GM18868 (cell line): ENCODE measurements at regions not wholly inside any gene's neighbourhood (a gene's known extent, or its start where the extent isn't known, plus 50 kb on each side); places are given as distances from the start of the nearest gene placed in this dataset.
A peak's percentile ranks its signal among the peaks of the same experiment; 100 is the strongest.

ENCODE experiments used
- ATAC-seq: cut with Tn5 transposase; IDR thresholded peaks from one replicate; pipeline ENCODE4 v1.9.1; 2021; ENCODE audit warnings: mild to moderate bottlenecking, moderate library complexity; ENCODE audit not compliant: unreplicated experiment

GRCh38 chr13:69579351-69579750 lies 528.3 kb upstream of the ATXN8OS start:
- ATAC-seq = peak; percentile 65

- no peak for ATAC-seq
Measured at GRCh38 chr13:69571606-69572323, 535.9 kb upstream of the ATXN8OS start.

- ATAC-seq = no peak
Measured at GRCh38 chr13:69567514-69567913, 540.1 kb upstream of the ATXN8OS start.

- no peak for ATAC-seq
Measured at GRCh38 chr13:69566104-69566716, 541.4 kb upstream of the ATXN8OS start.

GRCh38 chr13:69565334-69565733 lies 542.3 kb upstream of the ATXN8OS start:
- peak; percentile 98 for ATAC-seq

GRCh38 chr13:69556540-69557196 lies 551.0 kb upstream of the ATXN8OS start:
- ATAC-seq = no peak

GRCh38 chr13:69553976-69554375 lies 553.6 kb upstream of the ATXN8OS start:
- ATAC-seq = no peak

GRCh38 chr13:69551193-69551592 lies 556.4 kb upstream of the ATXN8OS start:
- no peak for ATAC-seq

- ATAC-seq = no peak
Measured at GRCh38 chr13:69547780-69548179, 559.8 kb upstream of the ATXN8OS start.

- ATAC-seq = no peak
Measured at GRCh38 chr13:69545551-69545950, 562.1 kb upstream of the ATXN8OS start.

GRCh38 chr13:69524459-69525150 lies 583.0 kb upstream of the ATXN8OS start:
- ATAC-seq = no peak

- ATAC-seq = no peak
Measured at GRCh38 chr13:69496981-69497380, 610.6 kb upstream of the ATXN8OS start.

- ATAC-seq = no peak
Measured at GRCh38 chr13:69495096-69495495, 612.5 kb upstream of the ATXN8OS start.

GRCh38 chr13:69487576-69487975 lies 620.0 kb upstream of the ATXN8OS start:
- ATAC-seq = no peak

- no peak for ATAC-seq
Measured at GRCh38 chr13:69485991-69486592, 621.5 kb upstream of the ATXN8OS start.

GRCh38 chr13:69477451-69477850 lies 630.2 kb upstream of the ATXN8OS start:
- ATAC-seq = no peak

GRCh38 chr13:69474011-69474685 lies 633.5 kb upstream of the ATXN8OS start:
- ATAC-seq = no peak

- no peak for ATAC-seq
Measured at GRCh38 chr13:69468624-69469023, 639.0 kb upstream of the ATXN8OS start.

GRCh38 chr13:69461397-69461796 lies 646.2 kb upstream of the ATXN8OS start:
- ATAC-seq = no peak

GRCh38 chr13:69459346-69459745 lies 648.3 kb upstream of the ATXN8OS start:
- no peak for ATAC-seq

- no peak for ATAC-seq
Measured at GRCh38 chr13:69458013-69458412, 649.6 kb upstream of the ATXN8OS start.
